Stimulated activated CD8-positive, alpha-beta memory T cell treated with anti-CD3 and anti-CD28 coated beads, Interleukin-4, amount 100 ng/mL, for 48 hours (primary cell): ENCODE measurements at regions not wholly inside any gene's neighbourhood (a gene's known extent, or its start where the extent isn't known, plus 50 kb on each side); places are given as distances from the start of the nearest gene placed in this dataset.

Source experiments
- DNase-seq: peaks from one replicate; pipeline ENCODE4 v3.0.0-alpha.2; 2020

GRCh38 chr14:101069228-101069549, 165.7 kb upstream of the RTL1 start:
- no peak for DNase-seq

GRCh38 chr14:101069666-101070362, 166.3 kb upstream of the RTL1 start:
- DNase-seq: peak; percentile 14

- peak; percentile 12 for DNase-seq
These were observed 167.3 kb upstream of the RTL1 start for GRCh38 chr14:101070540-101071492.

- peak; percentile 14 for DNase-seq
These were observed 168.0 kb upstream of the RTL1 start for GRCh38 chr14:101071493-101071906.

GRCh38 chr14:101072070-101072469, 168.5 kb upstream of the RTL1 start:
- no peak for DNase-seq

GRCh38 chr14:101072531-101072930, 169.0 kb upstream of the RTL1 start:
- DNase-seq: peak; percentile 12

- peak; percentile 25 for DNase-seq
These were observed 169.5 kb upstream of the RTL1 start for GRCh38 chr14:101072945-101073597.

GRCh38 chr14:101073598-101073965, 170.1 kb upstream of the RTL1 start:
- peak; percentile 10 for DNase-seq

- peak; percentile 10 for DNase-seq
These were observed 170.9 kb upstream of the RTL1 start for GRCh38 chr14:101074196-101075024.

- DNase-seq: peak; percentile 23
These were observed 171.7 kb upstream of the RTL1 start for GRCh38 chr14:101075025-101075800.

- peak; percentile 7 for DNase-seq
These were observed 172.4 kb upstream of the RTL1 start for GRCh38 chr14:101075801-101076413.

- peak; percentile 17 for DNase-seq
These were observed 173.1 kb upstream of the RTL1 start for GRCh38 chr14:101076451-101077198.

- DNase-seq: peak; percentile 29
These were observed 174.1 kb upstream of the RTL1 start for GRCh38 chr14:101077481-101078074.

GRCh38 chr14:101078170-101078891, 174.8 kb upstream of the RTL1 start:
- peak; percentile 14 for DNase-seq

GRCh38 chr14:101078892-101079221, 175.3 kb upstream of the RTL1 start:
- DNase-seq: peak; percentile 2

- no peak for DNase-seq
These were observed 177.5 kb upstream of the RTL1 start for GRCh38 chr14:101080922-101081593.

- DNase-seq: peak; percentile 6
These were observed 178.5 kb upstream of the RTL1 start for GRCh38 chr14:101082036-101082435.

- peak; percentile 12 for DNase-seq
These were observed 179.2 kb upstream of the RTL1 start for GRCh38 chr14:101082436-101083384.
